Ascending aorta (tissue), 2 donors: ENCODE measurements at regions not wholly inside any gene's neighbourhood (a gene's known extent, or its start where the extent isn't known, plus 50 kb on each side); places are given as distances from the start of the nearest gene placed in this dataset.
A peak's percentile ranks its signal among the peaks of the same experiment; 100 is the strongest.

Experiments
- DNase-seq, 2 donors: peaks; one replicate each; pipeline ENCODE4 v3.0.0-alpha.2; 2019; ENCODE audit warnings: low spot score in 2 of 2
- H3K27ac ChIP-seq, 2 donors: fragments of 200-600 bp; sonication (generic); one replicate each; pipeline ENCODE4 v1.5.1; 2016 to 2017; ENCODE audit warnings: mild to moderate bottlenecking in 1 of 2
- H3K27me3 ChIP-seq: fragments of 200-600 bp; sonication (generic); one replicate; pipeline ENCODE4 v1.5.1; 2017
- H3K36me3 ChIP-seq, 2 donors: fragments of 200-600 bp; sonication (generic); one replicate each; pipeline ENCODE4 v1.5.1; 2016
- H3K4me1 ChIP-seq, 2 donors: fragments of 200-600 bp; sonication (generic); one replicate each; pipeline ENCODE4 v1.5.1; 2016 to 2017; ENCODE audit warnings: mild to moderate bottlenecking in 1 of 2
- H3K4me3 ChIP-seq, 2 donors: fragments of 200-600 bp; sonication (generic); one replicate each; pipeline ENCODE4 v1.5.1; 2016 to 2017; ENCODE audit warnings: mild to moderate bottlenecking in 1 of 2
- H3K9me3 ChIP-seq, 2 donors: fragments of 200-600 bp; sonication (generic); one replicate each; pipeline ENCODE4 v1.5.1; 2016
- intact Hi-C: fragments of 100-400 bp; cut with DNase I; formaldehyde crosslinking; loops from one replicate; pipeline ENCODE4 v1.15.1; 2023
- TF ChIP-seq, protein P1 (sequence below), 3 experiments: fragments of 200-600 bp in 2 of 3; fragments of 450-650 bp in 1 of 3; sonication (generic) in 2 of 3; IDR thresholded peaks; one replicate each; pipeline ENCODE4 v1.5.1; 2016 to 2019; ENCODE audit warnings: antibody characterized with exemption in 3 of 3, mild to moderate bottlenecking in 1 of 3, moderate library complexity in 1 of 3

- no peak overlapping the region for H3K27ac ChIP-seq
- peaks cover 4% of the 10 kb centered on the region for H3K27me3 ChIP-seq
- DNase-seq, result no peak
- peaks cover 4 to 7% of the 10 kb centered on the region in 2 donors for H3K4me1 ChIP-seq
- no peak overlapping the region for H3K4me3 ChIP-seq
- H3K36me3 ChIP-seq, result no peaks in the 10 kb centered on the region
- intact Hi-C loops, result no loop called here
- TF ChIP-seq, protein P1, sequence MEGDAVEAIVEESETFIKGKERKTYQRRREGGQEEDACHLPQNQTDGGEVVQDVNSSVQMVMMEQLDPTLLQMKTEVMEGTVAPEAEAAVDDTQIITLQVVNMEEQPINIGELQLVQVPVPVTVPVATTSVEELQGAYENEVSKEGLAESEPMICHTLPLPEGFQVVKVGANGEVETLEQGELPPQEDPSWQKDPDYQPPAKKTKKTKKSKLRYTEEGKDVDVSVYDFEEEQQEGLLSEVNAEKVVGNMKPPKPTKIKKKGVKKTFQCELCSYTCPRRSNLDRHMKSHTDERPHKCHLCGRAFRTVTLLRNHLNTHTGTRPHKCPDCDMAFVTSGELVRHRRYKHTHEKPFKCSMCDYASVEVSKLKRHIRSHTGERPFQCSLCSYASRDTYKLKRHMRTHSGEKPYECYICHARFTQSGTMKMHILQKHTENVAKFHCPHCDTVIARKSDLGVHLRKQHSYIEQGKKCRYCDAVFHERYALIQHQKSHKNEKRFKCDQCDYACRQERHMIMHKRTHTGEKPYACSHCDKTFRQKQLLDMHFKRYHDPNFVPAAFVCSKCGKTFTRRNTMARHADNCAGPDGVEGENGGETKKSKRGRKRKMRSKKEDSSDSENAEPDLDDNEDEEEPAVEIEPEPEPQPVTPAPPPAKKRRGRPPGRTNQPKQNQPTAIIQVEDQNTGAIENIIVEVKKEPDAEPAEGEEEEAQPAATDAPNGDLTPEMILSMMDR (IDR thresholded peaks at IDR 0.05), result no peak
- H3K9me3 ChIP-seq, result no peaks in the 10 kb centered on the region
Measured at GRCh38 chr5:154607746-154608145, 129.7 kb upstream of the HAND1 start.

- intact Hi-C loops, result no loop called here
- Histone ChIP-seq H3K4me3 (no peak overlapping the region), H3K27me3 (peaks cover 4% of the 10 kb centered on the region), H3K36me3 (no peaks in the 10 kb centered on the region), H3K4me1 (peaks cover 4 to 7% of the 10 kb centered on the region in 2 donors), H3K9me3 (no peaks in the 10 kb centered on the region), H3K27ac (no peak overlapping the region)
- TF ChIP-seq, protein P1 (IDR thresholded peaks at IDR 0.05), result no peak
- no peak for DNase-seq
Measured at GRCh38 chr5:154606246-154606645, 128.2 kb upstream of the HAND1 start.

DNA sequence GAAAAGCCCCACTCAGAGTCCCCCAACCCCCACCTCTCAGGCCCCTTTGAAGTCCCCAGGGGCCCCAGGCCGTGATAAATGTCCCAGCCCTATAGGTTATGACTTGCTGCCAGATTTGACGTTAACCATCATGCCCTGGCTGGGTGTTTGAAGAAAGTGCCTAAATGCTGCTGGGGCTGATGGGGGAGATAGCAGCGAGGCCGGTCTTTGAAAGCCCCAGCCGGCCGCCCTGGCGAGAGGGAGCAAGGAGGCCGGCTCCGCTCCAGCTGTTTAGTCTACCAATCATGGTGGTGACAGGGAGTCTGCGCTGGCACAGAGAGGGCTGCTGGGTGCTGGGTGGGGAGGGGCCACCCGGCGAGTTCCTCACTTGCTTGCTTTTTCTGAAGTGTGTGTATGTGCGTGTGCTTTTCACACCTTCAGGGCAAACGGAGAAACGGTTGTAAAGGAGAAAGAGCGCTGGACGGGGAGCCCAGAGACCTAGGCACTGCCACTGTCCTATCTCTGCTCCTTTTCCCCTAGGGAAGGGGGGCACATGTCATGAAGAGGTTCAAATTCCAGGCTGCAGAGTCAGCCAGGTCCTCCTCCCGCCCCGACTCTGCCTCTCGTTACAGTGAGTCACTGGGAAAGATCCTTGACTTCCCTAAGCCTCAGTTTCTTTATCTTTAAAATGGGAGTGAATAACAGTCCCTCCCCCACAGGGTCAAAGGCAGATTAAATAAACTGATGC lies 126.1 kb upstream of the HAND1 start:
- TF ChIP-seq, protein P1 (IDR thresholded peaks at IDR 0.05), result no peak
- no peaks in the 10 kb centered on the region for H3K27me3 ChIP-seq
- H3K36me3 ChIP-seq, result no peaks in the 10 kb centered on the region
- no peak for DNase-seq
- intact Hi-C loops, result no loop called here
- H3K9me3 ChIP-seq, result no peaks in the 10 kb centered on the region
- H3K27ac ChIP-seq, result no peak overlapping the region
- H3K4me3 ChIP-seq, result peak overlapping the region; percentile 12 to 40
- H3K4me1 ChIP-seq, result no peaks in the 10 kb centered on the region

- TF ChIP-seq, protein P1 (IDR thresholded peaks at IDR 0.05), result no peak
- Histone ChIP-seq H3K9me3 (no peaks in the 10 kb centered on the region), H3K27me3 (no peaks in the 10 kb centered on the region), H3K4me1 (no peaks in the 10 kb centered on the region), H3K36me3 (no peaks in the 10 kb centered on the region), H3K27ac (no peak overlapping the region), H3K4me3 (no peak overlapping the region)
- DNase-seq, result no peak
- intact Hi-C loops, result no loop called here
Measured at GRCh38 chr5:154603485-154603884, 125.5 kb upstream of the HAND1 start.

- Histone ChIP-seq H3K27me3 (no peaks in the 10 kb centered on the region), H3K36me3 (no peaks in the 10 kb centered on the region), H3K27ac (no peak overlapping the region), H3K4me1 (no peaks in the 10 kb centered on the region), H3K4me3 (no peak overlapping the region), H3K9me3 (no peaks in the 10 kb centered on the region)
- TF ChIP-seq, protein P1 (IDR thresholded peaks at IDR 0.05), result no peak
- intact Hi-C loops, result no loop called here
- no peak for DNase-seq
Measured at GRCh38 chr5:154603011-154603410, 125.0 kb upstream of the HAND1 start.
